Brain microvascular endothelial cell (primary cell): ENCODE measurements at regions not wholly inside any gene's neighbourhood (a gene's known extent, or its start where the extent isn't known, plus 50 kb on each side); places are given as distances from the start of the nearest gene placed in this dataset.

Experiments used
- DNase-seq: peaks from one replicate; pipeline ENCODE4 v3.0.0-alpha.2; 2020
- H3K27ac ChIP-seq: fragments of 250-450 bp; sonication (Bioruptor Pico); 2 replicates; pipeline ENCODE4 v1.5.1; 2020; ENCODE audit warnings: mild to moderate bottlenecking, moderate library complexity
- H3K27me3 ChIP-seq: fragments of 250-450 bp; sonication (Bioruptor Pico); replicated peaks from 2 replicates; pipeline ENCODE4 v1.5.1; 2020; ENCODE audit warnings: mild to moderate bottlenecking
- H3K36me3 ChIP-seq: fragments of 250-450 bp; sonication (Bioruptor Pico); replicated peaks from 2 replicates; pipeline ENCODE4 v1.5.1; 2020; ENCODE audit warnings: mild to moderate bottlenecking
- H3K4me3 ChIP-seq: 2 replicates; pipeline ENCODE4 v1.5.1; 2011; ENCODE audit warnings: low read depth, mild to moderate bottlenecking, control low read depth, low read length, moderate library complexity
- in situ Hi-C: cut with HindIII; loops from 2 replicates; pipeline ENCODE4 v1.10.0; 2017; ENCODE audit warnings: low sequenced_read_pairs, low pct_ligation_motif_present
- TF ChIP-seq, protein P1 (sequence below): IDR thresholded peaks from 2 replicates; pipeline ENCODE4 v1.5.1; 2011; ENCODE audit warnings: low read depth, mild to moderate bottlenecking, moderate library complexity, low read length, control low read depth, inconsistent platforms; ENCODE audit errors: missing control alignments

- H3K27me3 ChIP-seq, result no peaks in the 10 kb centered on the region
- in situ Hi-C loops, result no loop called here
- H3K27ac ChIP-seq, result no peak overlapping the region
- no peak for DNase-seq
- TF ChIP-seq, protein P1, sequence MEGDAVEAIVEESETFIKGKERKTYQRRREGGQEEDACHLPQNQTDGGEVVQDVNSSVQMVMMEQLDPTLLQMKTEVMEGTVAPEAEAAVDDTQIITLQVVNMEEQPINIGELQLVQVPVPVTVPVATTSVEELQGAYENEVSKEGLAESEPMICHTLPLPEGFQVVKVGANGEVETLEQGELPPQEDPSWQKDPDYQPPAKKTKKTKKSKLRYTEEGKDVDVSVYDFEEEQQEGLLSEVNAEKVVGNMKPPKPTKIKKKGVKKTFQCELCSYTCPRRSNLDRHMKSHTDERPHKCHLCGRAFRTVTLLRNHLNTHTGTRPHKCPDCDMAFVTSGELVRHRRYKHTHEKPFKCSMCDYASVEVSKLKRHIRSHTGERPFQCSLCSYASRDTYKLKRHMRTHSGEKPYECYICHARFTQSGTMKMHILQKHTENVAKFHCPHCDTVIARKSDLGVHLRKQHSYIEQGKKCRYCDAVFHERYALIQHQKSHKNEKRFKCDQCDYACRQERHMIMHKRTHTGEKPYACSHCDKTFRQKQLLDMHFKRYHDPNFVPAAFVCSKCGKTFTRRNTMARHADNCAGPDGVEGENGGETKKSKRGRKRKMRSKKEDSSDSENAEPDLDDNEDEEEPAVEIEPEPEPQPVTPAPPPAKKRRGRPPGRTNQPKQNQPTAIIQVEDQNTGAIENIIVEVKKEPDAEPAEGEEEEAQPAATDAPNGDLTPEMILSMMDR, result no peak
- H3K36me3 ChIP-seq, result no peaks in the 10 kb centered on the region
- no peak overlapping the region for H3K4me3 ChIP-seq
These were observed 1109.5 kb upstream of the EEF2KMT start for GRCh38 chr16:6207124-6207523.

GRCh38 chr16:6206080-6206479 is 1108.5 kb upstream of the EEF2KMT start:
- no peaks in the 10 kb centered on the region for H3K27me3 ChIP-seq
- no peak for DNase-seq
- TF ChIP-seq, protein P1, result no peak
- no peak overlapping the region for H3K4me3 ChIP-seq
- in situ Hi-C loops, result no loop called here
- no peak overlapping the region for H3K27ac ChIP-seq
- H3K36me3 ChIP-seq, result no peaks in the 10 kb centered on the region

DNA sequence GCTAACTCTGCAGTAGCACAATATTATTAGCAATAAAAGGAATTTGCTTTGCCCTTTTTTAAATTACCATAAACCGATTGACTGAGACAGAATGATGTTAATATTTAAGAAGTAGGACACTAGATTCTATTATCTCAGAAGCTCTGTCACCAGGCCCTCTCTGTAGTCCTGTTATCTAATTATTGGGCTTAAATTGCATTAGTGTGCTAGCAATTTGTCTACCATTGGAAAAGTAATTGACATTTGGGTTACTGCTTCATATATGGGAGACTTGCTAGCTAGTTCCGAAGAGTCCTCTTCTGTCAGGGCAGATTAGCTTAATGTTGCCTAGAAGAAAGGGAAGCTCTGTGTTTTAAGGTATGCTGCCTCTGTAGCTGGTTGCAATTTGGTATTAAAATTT is 1107.3 kb upstream of the EEF2KMT start:
- TF ChIP-seq, protein P1, result no peak
- DNase-seq, result no peak
- no peak overlapping the region for H3K27ac ChIP-seq
- no peaks in the 10 kb centered on the region for H3K36me3 ChIP-seq
- in situ Hi-C loops, result no loop called here
- H3K4me3 ChIP-seq, result no peak overlapping the region
- H3K27me3 ChIP-seq, result no peaks in the 10 kb centered on the region

GRCh38 chr16:6200861-6201260 is 1103.3 kb upstream of the EEF2KMT start:
- H3K27me3 ChIP-seq, result no peaks in the 10 kb centered on the region
- in situ Hi-C loops, result no loop called here
- H3K27ac ChIP-seq, result no peak overlapping the region
- H3K4me3 ChIP-seq, result no peak overlapping the region
- H3K36me3 ChIP-seq, result no peaks in the 10 kb centered on the region
- TF ChIP-seq, protein P1, result no peak
- no peak for DNase-seq

GRCh38 chr16:6200271-6200670 is 1102.7 kb upstream of the EEF2KMT start:
- in situ Hi-C loops, result no loop called here
- Histone ChIP-seq H3K27ac (no peak overlapping the region), H3K36me3 (no peaks in the 10 kb centered on the region), H3K4me3 (no peak overlapping the region), H3K27me3 (no peaks in the 10 kb centered on the region)
- TF ChIP-seq, protein P1, result no peak
- DNase-seq, result no peak

DNA sequence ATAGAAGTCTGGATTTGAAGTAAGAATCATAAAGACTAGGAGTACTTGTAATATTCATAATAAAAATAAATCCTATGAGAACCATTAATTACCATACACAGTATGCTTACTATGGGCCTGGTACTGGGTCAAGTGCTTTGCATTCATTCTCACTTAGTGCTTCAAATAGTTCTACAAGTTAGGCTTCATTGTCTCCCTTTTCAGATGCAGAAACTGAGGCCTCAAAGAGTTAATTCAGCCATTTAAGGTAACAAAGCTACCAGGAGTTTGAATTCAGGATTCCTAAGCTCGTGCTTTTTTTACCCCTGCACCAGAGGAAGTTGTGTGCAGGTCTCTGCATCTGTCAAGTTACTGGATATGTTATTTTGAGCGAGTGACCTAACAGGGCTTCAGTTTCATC is 1098.4 kb upstream of the EEF2KMT start:
- Histone ChIP-seq H3K27me3 (no peaks in the 10 kb centered on the region), H3K27ac (no peak overlapping the region), H3K36me3 (no peaks in the 10 kb centered on the region), H3K4me3 (no peak overlapping the region)
- no peak for DNase-seq
- TF ChIP-seq, protein P1, result no peak
- in situ Hi-C loops, result no loop called here
